Testis (tissue), 2 donors: ENCODE measurements at regions not wholly inside any gene's neighbourhood (a gene's known extent, or its start where the extent isn't known, plus 50 kb on each side); places are given as distances from the start of the nearest gene placed in this dataset.

Experiments
- CTCF ChIP-seq, 3 experiments: fragments of 450-650 bp in 2 of 3; fragments of 200-600 bp in 1 of 3; sonication (generic) in 1 of 3; IDR thresholded peaks; one replicate each; pipeline ENCODE4 v1.5.1; 2016 to 2019; ENCODE audit warnings: antibody characterized with exemption in 3 of 3, mild to moderate bottlenecking in 2 of 3, moderate library complexity in 1 of 3
- POLR2A ChIP-seq: fragments of 450-650 bp; IDR thresholded peaks from one replicate; pipeline ENCODE4 v1.6.1; 2017; ENCODE audit warnings: antibody characterized with exemption, mild to moderate bottlenecking, moderate library complexity

- TF ChIP-seq CTCF (IDR thresholded peaks at IDR 0.05) (no peak), POLR2A (no peak)
Measured at GRCh38 chr4:125749354-125749753, 434.6 kb downstream of the FAT4 start.
